SK-N-SH (cell line): ENCODE measurements at regions not wholly inside any gene's neighbourhood (a gene's known extent, or its start where the extent isn't known, plus 50 kb on each side); places are given as distances from the start of the nearest gene placed in this dataset.

Source experiments
- CTCF ChIA-PET: fragments of 300-600, 350-600 bp; formaldehyde crosslinking; extraction: SDS; loops from one replicate; lab custom pipeline; 2021; lab: Yijun Ruan, JAX
- POLR2A ChIA-PET: fragments of 350-600 bp; sonication (Branson Sonifier 250); formaldehyde crosslinking; extraction: SDS; loops from one replicate; lab custom pipeline; 2020; ENCODE audit warnings: antibody characterized with exemption, inconsistent platforms; lab: Yijun Ruan, JAX
- DNase-seq: peaks from one replicate; pipeline ENCODE4 v3.0.0; 2012
- H2AFZ ChIP-seq: fragments of 200-600 bp; sonication (generic); 2 replicates; pipeline ENCODE4 v1.8.1; 2016; ENCODE audit warnings: antibody characterized with exemption, mild to moderate bottlenecking, low read depth
- H3F3A ChIP-seq: fragments of 200-600 bp; sonication (generic); replicated peaks from 2 replicates; pipeline ENCODE3; 2016; ENCODE audit warnings: antibody characterized with exemption, mild to moderate bottlenecking; ENCODE audit not compliant: insufficient read depth
- H3K27ac ChIP-seq, 2 experiments: fragments of 200-500 bp in 1 of 2; fragments of 200-600 bp in 1 of 2; sonication (Bioruptor generic) in 1 of 2; sonication (generic), shearing (Covaris generic) in 1 of 2; 2 replicates each; pipeline versions ENCODE4 v1.5.1 to v1.6.1; 2014 to 2016; ENCODE audit warnings: low read depth in 2 of 2, inconsistent platforms in 1 of 2, low read length in 1 of 2, mild to moderate bottlenecking in 1 of 2, mixed read lengths in 1 of 2
- H3K27me3 ChIP-seq: fragments of 200-600 bp; sonication (generic), shearing (Covaris generic); 2 replicates; pipeline ENCODE4 v1.6.1; 2016; ENCODE audit warnings: mixed run types; ENCODE audit not compliant: insufficient read depth
- H3K36me3 ChIP-seq, 2 experiments: fragments of 200-500 bp in 1 of 2; fragments of 200-600 bp in 1 of 2; sonication (Bioruptor generic) in 1 of 2; sonication (generic) in 1 of 2; replicated peaks in 1 of 2; 2 replicates each; pipeline versions ENCODE3 to v1.5.1; 2014 to 2016; ENCODE audit warnings: low read length in 1 of 2, mild to moderate bottlenecking in 1 of 2; ENCODE audit not compliant: insufficient read depth in 2 of 2, control insufficient read depth in 1 of 2
- H3K4me1 ChIP-seq, 2 experiments: fragments of 200-500 bp in 1 of 2; fragments of 200-600 bp in 1 of 2; sonication (Bioruptor generic) in 1 of 2; sonication (generic), shearing (Covaris generic) in 1 of 2; 2 replicates each; pipeline versions ENCODE4 v1.5.1 to v1.6.1; 2014 to 2016; ENCODE audit warnings: low read depth in 1 of 2, low read length in 1 of 2, mixed run types in 1 of 2; ENCODE audit not compliant: insufficient read depth in 2 of 2, control insufficient read depth in 1 of 2
- H3K4me2 ChIP-seq: fragments of 200-600 bp; sonication (generic), shearing (Covaris generic); 2 replicates; pipeline ENCODE4 v1.6.1; 2017; ENCODE audit warnings: mixed run types
- H3K4me3 ChIP-seq, 2 experiments: fragments of 200-500 bp in 1 of 2; fragments of 200-600 bp in 1 of 2; sonication (Bioruptor generic) in 1 of 2; sonication (generic), shearing (Covaris generic) in 1 of 2; 2 replicates each; pipeline versions ENCODE4 v1.5.1 to v1.8.1; 2014 to 2016; ENCODE audit warnings: low read depth in 2 of 2, inconsistent platforms in 1 of 2, low read length in 1 of 2, mild to moderate bottlenecking in 1 of 2, mixed read lengths in 1 of 2, moderate library complexity in 1 of 2
- H3K79me2 ChIP-seq: fragments of 200-600 bp; sonication (generic); 2 replicates; pipeline ENCODE4 v1.8.1; 2017; ENCODE audit warnings: mild to moderate bottlenecking; ENCODE audit not compliant: insufficient read depth
- H3K9ac ChIP-seq: fragments of 200-600 bp; sonication (generic); 2 replicates; pipeline ENCODE4 v1.6.1; 2017; ENCODE audit warnings: mixed run types
- H3K9me2 ChIP-seq: fragments of 200-600 bp; sonication (generic); 2 replicates; pipeline ENCODE4 v1.6.1; 2017; ENCODE audit warnings: mixed run types
- H3K9me3 ChIP-seq: fragments of 200-600 bp; sonication (generic); 2 replicates; pipeline ENCODE4 v1.6.1; 2017; ENCODE audit warnings: mixed run types, mild to moderate bottlenecking, moderate library complexity
- H4K20me1 ChIP-seq: fragments of 200-600 bp; sonication (generic); 2 replicates; pipeline ENCODE4 v1.6.1; 2017; ENCODE audit warnings: mild to moderate bottlenecking, mixed run types; ENCODE audit not compliant: insufficient read depth
- ELF1 ChIP-seq: IDR thresholded peaks from 2 replicates; pipeline ENCODE4 v1.4.0; 2012
- EZH2phosphoT487 ChIP-seq: fragments of 200-600 bp; sonication (generic); IDR thresholded peaks from 2 replicates; pipeline ENCODE4 v1.6.1; 2017; ENCODE audit warnings: low read depth, mixed run types, mild to moderate bottlenecking, antibody characterized with exemption, moderate library complexity, borderline replicate concordance
- FOXJ3 ChIP-seq: sonication (generic); formaldehyde crosslinking; IDR thresholded peaks from 2 replicates; pipeline ENCODE4 v1.5.1; 2020; ENCODE audit warnings: mild to moderate bottlenecking, missing genetic modification reagents
- MEF2A ChIP-seq: IDR thresholded peaks from 2 replicates; pipeline ENCODE4 v1.4.0; 2012; ENCODE audit warnings: low read depth, borderline replicate concordance
- POLR2AphosphoS5 ChIP-seq: IDR thresholded peaks from 2 replicates; pipeline ENCODE4 v1.6.1; 2012; ENCODE audit warnings: low read depth, low read length
- RAD21 ChIP-seq: IDR thresholded peaks from 2 replicates; pipeline ENCODE4 v1.6.1; 2012; ENCODE audit warnings: mild to moderate bottlenecking, low read length
- RFX5 ChIP-seq: IDR thresholded peaks from 2 replicates; pipeline ENCODE4 v1.6.1; 2012; ENCODE audit warnings: mild to moderate bottlenecking, improper control_type of control experiment, low read length
- SIN3A ChIP-seq: IDR thresholded peaks from 2 replicates; pipeline ENCODE4 v1.6.1; 2012; ENCODE audit warnings: low read depth, mild to moderate bottlenecking, low read length, moderate library complexity, borderline replicate concordance
- TCF12 ChIP-seq: IDR thresholded peaks from 2 replicates; pipeline ENCODE4 v1.4.0; 2012
- YY1 ChIP-seq: IDR thresholded peaks from 2 replicates; pipeline ENCODE4 v1.4.0; 2012; ENCODE audit warnings: low read depth, mild to moderate bottlenecking
- WGBS: methylation state at CpG from one replicate; pipeline ENCODE4 v1.1.6; 2017; ENCODE audit warnings: low lambda C conversion rate; 5-methylcytosine and 5-hydroxymethylcytosine counted together
- TF ChIP-seq, protein P1 (sequence below): IDR thresholded peaks from 2 replicates; pipeline ENCODE4 v1.4.0; 2012; ENCODE audit warnings: low read depth
- TF ChIP-seq, protein P2 (sequence below): IDR thresholded peaks from 2 replicates; pipeline ENCODE4 v1.6.1; 2012; ENCODE audit warnings: mild to moderate bottlenecking, low read depth, low read length, moderate library complexity
- TF ChIP-seq, protein P3 (sequence below): fragments of 200-600 bp; sonication (generic); IDR thresholded peaks from 2 replicates; pipeline ENCODE4 v1.6.1; 2017; ENCODE audit warnings: antibody characterized with exemption, mild to moderate bottlenecking, moderate library complexity
- TF ChIP-seq, protein P4 (sequence below): fragments of 150-350 bp; IDR thresholded peaks from 2 replicates; pipeline ENCODE4 v1.6.1; 2016; ENCODE audit warnings: mild to moderate bottlenecking, low read depth, low read length

DNA sequence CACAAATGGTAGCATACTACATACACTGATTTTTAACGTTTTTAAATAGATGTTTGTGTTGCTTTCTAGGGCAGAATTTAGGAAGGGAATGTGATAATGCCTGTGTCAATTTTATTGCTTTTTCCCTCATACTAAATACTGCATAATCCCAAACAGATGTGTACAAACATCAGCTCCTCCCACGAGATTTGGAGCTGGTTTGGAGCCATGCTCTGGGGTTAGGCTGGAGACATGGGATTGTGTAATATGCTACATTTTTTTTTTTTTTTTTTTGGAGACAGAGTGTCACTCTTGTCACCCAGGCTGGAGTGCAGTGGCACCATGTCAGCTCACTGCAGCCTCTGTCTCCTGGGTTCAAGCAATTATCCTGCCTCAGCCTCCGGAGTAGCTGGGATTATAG is 80.1 kb downstream of the EBLN2 start:
- WGBS, result 42% methylated on average over 3 of the region's 3 CpGs
- no peaks in the 10 kb centered on the region for H3F3A ChIP-seq
- H3K4me2 ChIP-seq, result no peak overlapping the region
- H3K9ac ChIP-seq, result no peak overlapping the region
- no peak overlapping the region for H3K4me3 ChIP-seq
- peaks cover 0 to 19% of the 10 kb centered on the region in 2 experiments; a peak in 2 of 4 replicates for H3K4me1 ChIP-seq
- no peaks in the 10 kb centered on the region; the same call in 1 of the 2 replicates for H3K27me3 ChIP-seq
- no peaks in the 10 kb centered on the region for H4K20me1 ChIP-seq
- no peaks in the 10 kb centered on the region for H3K36me3 ChIP-seq
- H3K79me2 ChIP-seq, result no peaks in the 10 kb centered on the region
- ChIA-PET POLR2A (interaction anchor here (0.6 kb wide), 1 partner anchor 200 kb away, joined by 5 read pairs; no protein-coding TSS in a partner anchor), CTCF (interaction anchor here (1.5 kb wide), 1 partner anchor 50 kb away, joined by 3 read pairs; no protein-coding TSS in a partner anchor)
- no peak for DNase-seq
- no peaks in the 10 kb centered on the region for H3K9me2 ChIP-seq
- TF ChIP-seq, protein P1, sequence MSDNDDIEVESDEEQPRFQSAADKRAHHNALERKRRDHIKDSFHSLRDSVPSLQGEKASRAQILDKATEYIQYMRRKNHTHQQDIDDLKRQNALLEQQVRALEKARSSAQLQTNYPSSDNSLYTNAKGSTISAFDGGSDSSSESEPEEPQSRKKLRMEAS, result no peak
- TF ChIP-seq, protein P2, sequence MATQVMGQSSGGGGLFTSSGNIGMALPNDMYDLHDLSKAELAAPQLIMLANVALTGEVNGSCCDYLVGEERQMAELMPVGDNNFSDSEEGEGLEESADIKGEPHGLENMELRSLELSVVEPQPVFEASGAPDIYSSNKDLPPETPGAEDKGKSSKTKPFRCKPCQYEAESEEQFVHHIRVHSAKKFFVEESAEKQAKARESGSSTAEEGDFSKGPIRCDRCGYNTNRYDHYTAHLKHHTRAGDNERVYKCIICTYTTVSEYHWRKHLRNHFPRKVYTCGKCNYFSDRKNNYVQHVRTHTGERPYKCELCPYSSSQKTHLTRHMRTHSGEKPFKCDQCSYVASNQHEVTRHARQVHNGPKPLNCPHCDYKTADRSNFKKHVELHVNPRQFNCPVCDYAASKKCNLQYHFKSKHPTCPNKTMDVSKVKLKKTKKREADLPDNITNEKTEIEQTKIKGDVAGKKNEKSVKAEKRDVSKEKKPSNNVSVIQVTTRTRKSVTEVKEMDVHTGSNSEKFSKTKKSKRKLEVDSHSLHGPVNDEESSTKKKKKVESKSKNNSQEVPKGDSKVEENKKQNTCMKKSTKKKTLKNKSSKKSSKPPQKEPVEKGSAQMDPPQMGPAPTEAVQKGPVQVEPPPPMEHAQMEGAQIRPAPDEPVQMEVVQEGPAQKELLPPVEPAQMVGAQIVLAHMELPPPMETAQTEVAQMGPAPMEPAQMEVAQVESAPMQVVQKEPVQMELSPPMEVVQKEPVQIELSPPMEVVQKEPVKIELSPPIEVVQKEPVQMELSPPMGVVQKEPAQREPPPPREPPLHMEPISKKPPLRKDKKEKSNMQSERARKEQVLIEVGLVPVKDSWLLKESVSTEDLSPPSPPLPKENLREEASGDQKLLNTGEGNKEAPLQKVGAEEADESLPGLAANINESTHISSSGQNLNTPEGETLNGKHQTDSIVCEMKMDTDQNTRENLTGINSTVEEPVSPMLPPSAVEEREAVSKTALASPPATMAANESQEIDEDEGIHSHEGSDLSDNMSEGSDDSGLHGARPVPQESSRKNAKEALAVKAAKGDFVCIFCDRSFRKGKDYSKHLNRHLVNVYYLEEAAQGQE, result no peak
- no peak for TF ChIP-seq FOXJ3 (CRISPR knock-in tag)
- no peak for TF ChIP-seq POLR2AphosphoS5
- TF ChIP-seq, protein P3, sequence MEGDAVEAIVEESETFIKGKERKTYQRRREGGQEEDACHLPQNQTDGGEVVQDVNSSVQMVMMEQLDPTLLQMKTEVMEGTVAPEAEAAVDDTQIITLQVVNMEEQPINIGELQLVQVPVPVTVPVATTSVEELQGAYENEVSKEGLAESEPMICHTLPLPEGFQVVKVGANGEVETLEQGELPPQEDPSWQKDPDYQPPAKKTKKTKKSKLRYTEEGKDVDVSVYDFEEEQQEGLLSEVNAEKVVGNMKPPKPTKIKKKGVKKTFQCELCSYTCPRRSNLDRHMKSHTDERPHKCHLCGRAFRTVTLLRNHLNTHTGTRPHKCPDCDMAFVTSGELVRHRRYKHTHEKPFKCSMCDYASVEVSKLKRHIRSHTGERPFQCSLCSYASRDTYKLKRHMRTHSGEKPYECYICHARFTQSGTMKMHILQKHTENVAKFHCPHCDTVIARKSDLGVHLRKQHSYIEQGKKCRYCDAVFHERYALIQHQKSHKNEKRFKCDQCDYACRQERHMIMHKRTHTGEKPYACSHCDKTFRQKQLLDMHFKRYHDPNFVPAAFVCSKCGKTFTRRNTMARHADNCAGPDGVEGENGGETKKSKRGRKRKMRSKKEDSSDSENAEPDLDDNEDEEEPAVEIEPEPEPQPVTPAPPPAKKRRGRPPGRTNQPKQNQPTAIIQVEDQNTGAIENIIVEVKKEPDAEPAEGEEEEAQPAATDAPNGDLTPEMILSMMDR, result no peak
- no peak for TF ChIP-seq TCF12
- TF ChIP-seq, protein P4, sequence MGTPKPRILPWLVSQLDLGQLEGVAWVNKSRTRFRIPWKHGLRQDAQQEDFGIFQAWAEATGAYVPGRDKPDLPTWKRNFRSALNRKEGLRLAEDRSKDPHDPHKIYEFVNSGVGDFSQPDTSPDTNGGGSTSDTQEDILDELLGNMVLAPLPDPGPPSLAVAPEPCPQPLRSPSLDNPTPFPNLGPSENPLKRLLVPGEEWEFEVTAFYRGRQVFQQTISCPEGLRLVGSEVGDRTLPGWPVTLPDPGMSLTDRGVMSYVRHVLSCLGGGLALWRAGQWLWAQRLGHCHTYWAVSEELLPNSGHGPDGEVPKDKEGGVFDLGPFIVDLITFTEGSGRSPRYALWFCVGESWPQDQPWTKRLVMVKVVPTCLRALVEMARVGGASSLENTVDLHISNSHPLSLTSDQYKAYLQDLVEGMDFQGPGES, result no peak
- no peak for TF ChIP-seq EZH2phosphoT487
- TF ChIP-seq YY1, result no peak
- TF ChIP-seq ELF1, result no peak
- TF ChIP-seq RFX5, result no peak
- no peak for TF ChIP-seq MEF2A
- TF ChIP-seq RAD21, result no peak
- TF ChIP-seq SIN3A, result no peak
- TF ChIP-seq, all 33 proteins: peak for 0
- H3K9me3 ChIP-seq, result no peaks in the 10 kb centered on the region
- H2AFZ ChIP-seq, result no peak overlapping the region
- H3K27ac ChIP-seq, result no peak overlapping the region
